Activated naive CD4-positive, alpha-beta T cell treated with anti-CD3 and anti-CD28 coated beads, Interleukin-2, amount 50 U/mL, for 24 hours (primary cell): ENCODE measurements at regions not wholly inside any gene's neighbourhood (a gene's known extent, or its start where the extent isn't known, plus 50 kb on each side); places are given as distances from the start of the nearest gene placed in this dataset.
"Not testable (repeated sequence)": the region's sequence is repeated elsewhere in the genome, so short reads cannot be mapped to it uniquely, and the experiment has no call there.

Source experiments
- H3K27ac Mint-ChIP-seq: one replicate; pipeline ENCODE4 v1.8.0; 2021; ENCODE audit warnings: mild to moderate bottlenecking, mixed read lengths
- H3K27me3 Mint-ChIP-seq: one replicate; pipeline ENCODE4 v1.8.0; 2021; ENCODE audit warnings: mixed read lengths
- H3K36me3 Mint-ChIP-seq: one replicate; pipeline ENCODE4 v1.8.0; 2021; ENCODE audit warnings: mixed read lengths
- H3K4me1 Mint-ChIP-seq: one replicate; pipeline ENCODE4 v1.8.0; 2021; ENCODE audit warnings: mixed read lengths
- H3K4me3 Mint-ChIP-seq: one replicate; pipeline ENCODE4 v1.8.0; 2021; ENCODE audit warnings: mild to moderate bottlenecking, mixed read lengths
- H3K9me3 Mint-ChIP-seq: one replicate; pipeline ENCODE4 v1.8.0; 2021; ENCODE audit warnings: mixed read lengths

- H3K27me3 Mint-ChIP-seq = no peaks in the 10 kb centered on the region
Observed at GRCh38 chr13:68970532-68970931, 1137.1 kb upstream of the ATXN8OS start.

GRCh38 chr13:68948586-68948985, 1159.0 kb upstream of the ATXN8OS start:
- Mint-ChIP-seq H3K9me3 (peaks cover 25% of the 10 kb centered on the region), H3K27me3 (no peaks in the 10 kb centered on the region), H3K27ac (no peak overlapping the region), H3K36me3 (no peaks in the 10 kb centered on the region), H3K4me3 (no peak overlapping the region), H3K4me1 (no peaks in the 10 kb centered on the region)

More at GRCh38 chr13:68970532-68970931, 1137.1 kb upstream of the ATXN8OS start:
- no peaks in the 10 kb centered on the region for H3K4me1 Mint-ChIP-seq
- H3K4me3 Mint-ChIP-seq = no peak overlapping the region
- H3K9me3 Mint-ChIP-seq = no peaks in the 10 kb centered on the region
- H3K36me3 Mint-ChIP-seq = no peaks in the 10 kb centered on the region
- H3K27ac Mint-ChIP-seq = no peak overlapping the region

GRCh38 chr13:68944272-68944671, 1163.4 kb upstream of the ATXN8OS start:
- no peak overlapping the region for H3K27ac Mint-ChIP-seq

GRCh38 chr13:68940049-68940448, 1167.6 kb upstream of the ATXN8OS start:
- peaks cover 11% of the 10 kb centered on the region for H3K9me3 Mint-ChIP-seq
- H3K36me3 Mint-ChIP-seq = no peaks in the 10 kb centered on the region
- no peak overlapping the region for H3K27ac Mint-ChIP-seq
- H3K27me3 Mint-ChIP-seq = no peaks in the 10 kb centered on the region
- no peak overlapping the region for H3K4me3 Mint-ChIP-seq
- no peaks in the 10 kb centered on the region for H3K4me1 Mint-ChIP-seq

More at GRCh38 chr13:68944272-68944671, 1163.4 kb upstream of the ATXN8OS start:
- Mint-ChIP-seq H3K4me1 (no peaks in the 10 kb centered on the region), H3K27me3 (no peaks in the 10 kb centered on the region), H3K4me3 (no peak overlapping the region), H3K36me3 (no peaks in the 10 kb centered on the region), H3K9me3 (peaks cover 20% of the 10 kb centered on the region)

- Mint-ChIP-seq H3K27me3 (no peaks in the 10 kb centered on the region), H3K9me3 (peaks cover 9% of the 10 kb centered on the region), H3K4me1 (no peaks in the 10 kb centered on the region), H3K4me3 (no peak overlapping the region), H3K27ac (no peak overlapping the region), H3K36me3 (no peaks in the 10 kb centered on the region)
Observed at GRCh38 chr13:68938639-68939038, 1169.0 kb upstream of the ATXN8OS start.

GRCh38 chr13:68929075-68929745, 1178.4 kb upstream of the ATXN8OS start:
- Mint-ChIP-seq H3K27me3 (no peaks in the 10 kb centered on the region), H3K9me3 (peaks cover 11% of the 10 kb centered on the region), H3K27ac (no peak overlapping the region), H3K4me3 (no peak overlapping the region), H3K36me3 (no peaks in the 10 kb centered on the region), H3K4me1 (no peaks in the 10 kb centered on the region)

GRCh38 chr13:68927387-68928026, 1180.1 kb upstream of the ATXN8OS start:
- Mint-ChIP-seq H3K36me3 (no peaks in the 10 kb centered on the region), H3K4me1 (no peaks in the 10 kb centered on the region), H3K27me3 (no peaks in the 10 kb centered on the region), H3K27ac (no peak overlapping the region), H3K4me3 (no peak overlapping the region), H3K9me3 (peaks cover 11% of the 10 kb centered on the region)

GRCh38 chr13:68923995-68924394, 1183.6 kb upstream of the ATXN8OS start:
- H3K9me3 Mint-ChIP-seq = peaks cover 4% of the 10 kb centered on the region
- H3K36me3 Mint-ChIP-seq = no peaks in the 10 kb centered on the region
- H3K4me1 Mint-ChIP-seq = no peaks in the 10 kb centered on the region
- H3K27ac Mint-ChIP-seq = no peak overlapping the region
- H3K27me3 Mint-ChIP-seq = no peaks in the 10 kb centered on the region
- no peak overlapping the region for H3K4me3 Mint-ChIP-seq

GRCh38 chr13:68908879-68909278, 1198.7 kb upstream of the ATXN8OS start:
- Mint-ChIP-seq H3K27ac (no peak overlapping the region), H3K4me3 (no peak overlapping the region), H3K4me1 (no peaks in the 10 kb centered on the region), H3K9me3 (peaks cover 31% of the 10 kb centered on the region), H3K36me3 (peaks cover 1% of the 10 kb centered on the region), H3K27me3 (no peaks in the 10 kb centered on the region)

GRCh38 chr13:68905186-68905585, 1202.4 kb upstream of the ATXN8OS start:
- Mint-ChIP-seq H3K4me1 (no peaks in the 10 kb centered on the region), H3K27me3 (no peaks in the 10 kb centered on the region), H3K27ac (no peak overlapping the region), H3K9me3 (peaks cover 23% of the 10 kb centered on the region), H3K36me3 (peaks cover 1% of the 10 kb centered on the region), H3K4me3 (no peak overlapping the region)

- peaks cover 4% of the 10 kb centered on the region for H3K9me3 Mint-ChIP-seq
- H3K27me3 Mint-ChIP-seq = no peaks in the 10 kb centered on the region
- H3K36me3 Mint-ChIP-seq = no peaks in the 10 kb centered on the region
- no peaks in the 10 kb centered on the region for H3K4me1 Mint-ChIP-seq
- no peak overlapping the region for H3K4me3 Mint-ChIP-seq
- no peak overlapping the region for H3K27ac Mint-ChIP-seq
Observed at GRCh38 chr13:68897331-68897928, 1210.2 kb upstream of the ATXN8OS start.

GRCh38 chr13:68895696-68896095, 1211.9 kb upstream of the ATXN8OS start:
- Mint-ChIP-seq H3K27me3 (no peaks in the 10 kb centered on the region), H3K4me3 (no peak overlapping the region), H3K4me1 (no peaks in the 10 kb centered on the region), H3K36me3 (no peaks in the 10 kb centered on the region), H3K9me3 (peaks cover 8% of the 10 kb centered on the region), H3K27ac (no peak overlapping the region)

- H3K4me1 Mint-ChIP-seq, H3K27ac Mint-ChIP-seq, H3K4me3 Mint-ChIP-seq, H3K27me3 Mint-ChIP-seq, H3K36me3 Mint-ChIP-seq, H3K9me3 Mint-ChIP-seq: not testable (repeated sequence)
Observed at GRCh38 chr13:68893721-68894120, 1213.9 kb upstream of the ATXN8OS start.

- H3K27me3 Mint-ChIP-seq, H3K4me1 Mint-ChIP-seq, H3K4me3 Mint-ChIP-seq, H3K27ac Mint-ChIP-seq, H3K9me3 Mint-ChIP-seq, H3K36me3 Mint-ChIP-seq: not testable (repeated sequence)
Observed at GRCh38 chr13:68892596-68892995, 1215.0 kb upstream of the ATXN8OS start.

- H3K4me3 Mint-ChIP-seq, H3K36me3 Mint-ChIP-seq, H3K4me1 Mint-ChIP-seq, H3K9me3 Mint-ChIP-seq, H3K27me3 Mint-ChIP-seq, H3K27ac Mint-ChIP-seq: not testable (repeated sequence)
Observed at GRCh38 chr13:68890101-68890500, 1217.5 kb upstream of the ATXN8OS start.

GRCh38 chr13:68888832-68889231, 1218.8 kb upstream of the ATXN8OS start:
- Mint-ChIP-seq H3K27me3 (no peaks in the 10 kb centered on the region), H3K36me3 (no peaks in the 10 kb centered on the region), H3K4me1 (no peaks in the 10 kb centered on the region), H3K9me3 (peaks cover 8% of the 10 kb centered on the region), H3K27ac (no peak overlapping the region), H3K4me3 (no peak overlapping the region)
